ENCODE measurements at regions not wholly inside any gene's neighbourhood (a gene's known extent, or its start where the extent isn't known, plus 50 kb on each side); places are given as distances from the start of the nearest gene placed in this dataset.

DNA sequence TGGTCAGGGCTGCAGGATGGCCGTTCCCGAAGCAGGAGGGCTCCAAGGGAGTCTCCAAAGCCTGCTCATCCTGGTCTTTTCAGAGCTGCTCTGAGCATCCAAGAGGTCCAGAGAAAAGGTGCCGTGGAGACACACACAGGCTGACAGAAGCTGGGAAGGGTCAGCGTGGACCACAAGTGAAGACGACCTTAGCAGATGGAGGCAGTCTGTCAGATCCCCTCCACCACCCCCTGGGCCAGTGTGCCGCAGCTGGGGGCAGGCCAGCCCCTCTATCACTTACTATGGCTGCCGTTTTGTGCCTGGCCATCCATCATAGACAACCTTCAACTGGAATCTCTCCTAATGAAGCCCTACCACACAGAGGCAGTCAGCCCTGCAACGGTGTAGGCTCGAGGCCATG lies 335.1 kb upstream of the RGMA start:
- no peak for TF ChIP-seq POLR2A (IDR thresholded peaks at IDR 0.05)
- TF ChIP-seq, protein P1, sequence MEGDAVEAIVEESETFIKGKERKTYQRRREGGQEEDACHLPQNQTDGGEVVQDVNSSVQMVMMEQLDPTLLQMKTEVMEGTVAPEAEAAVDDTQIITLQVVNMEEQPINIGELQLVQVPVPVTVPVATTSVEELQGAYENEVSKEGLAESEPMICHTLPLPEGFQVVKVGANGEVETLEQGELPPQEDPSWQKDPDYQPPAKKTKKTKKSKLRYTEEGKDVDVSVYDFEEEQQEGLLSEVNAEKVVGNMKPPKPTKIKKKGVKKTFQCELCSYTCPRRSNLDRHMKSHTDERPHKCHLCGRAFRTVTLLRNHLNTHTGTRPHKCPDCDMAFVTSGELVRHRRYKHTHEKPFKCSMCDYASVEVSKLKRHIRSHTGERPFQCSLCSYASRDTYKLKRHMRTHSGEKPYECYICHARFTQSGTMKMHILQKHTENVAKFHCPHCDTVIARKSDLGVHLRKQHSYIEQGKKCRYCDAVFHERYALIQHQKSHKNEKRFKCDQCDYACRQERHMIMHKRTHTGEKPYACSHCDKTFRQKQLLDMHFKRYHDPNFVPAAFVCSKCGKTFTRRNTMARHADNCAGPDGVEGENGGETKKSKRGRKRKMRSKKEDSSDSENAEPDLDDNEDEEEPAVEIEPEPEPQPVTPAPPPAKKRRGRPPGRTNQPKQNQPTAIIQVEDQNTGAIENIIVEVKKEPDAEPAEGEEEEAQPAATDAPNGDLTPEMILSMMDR (IDR thresholded peaks at IDR 0.05 in 4 of 5, conservative IDR thresholded peaks at IDR 0.05 in 1 of 5): no peak

Data from gastrocnemius medialis (tissue), 4 donors.